ENCODE measurements at regions not wholly inside any gene's neighbourhood (a gene's known extent, or its start where the extent isn't known, plus 50 kb on each side); places are given as distances from the start of the nearest gene placed in this dataset.

DNA sequence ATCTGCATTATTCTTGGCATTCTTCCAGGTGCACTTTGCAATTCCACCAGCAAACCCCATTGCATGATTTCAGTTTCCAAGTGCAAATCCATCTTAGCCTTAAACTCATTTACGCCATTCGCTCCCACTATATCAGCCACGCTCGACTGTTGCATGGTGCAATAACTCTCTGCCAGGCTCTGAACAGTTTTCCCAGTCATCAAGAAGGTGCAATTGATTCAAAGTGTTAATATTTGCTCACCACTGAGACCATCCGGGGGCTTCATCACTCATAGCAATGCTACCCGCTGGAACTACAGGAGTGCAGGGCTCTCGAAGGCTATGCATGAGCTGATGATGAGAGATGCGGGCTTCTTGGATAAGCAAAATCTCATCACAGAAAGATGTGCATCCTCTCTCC lies 488.2 kb downstream of the OMA1 start:
- TF ChIP-seq, protein P1, sequence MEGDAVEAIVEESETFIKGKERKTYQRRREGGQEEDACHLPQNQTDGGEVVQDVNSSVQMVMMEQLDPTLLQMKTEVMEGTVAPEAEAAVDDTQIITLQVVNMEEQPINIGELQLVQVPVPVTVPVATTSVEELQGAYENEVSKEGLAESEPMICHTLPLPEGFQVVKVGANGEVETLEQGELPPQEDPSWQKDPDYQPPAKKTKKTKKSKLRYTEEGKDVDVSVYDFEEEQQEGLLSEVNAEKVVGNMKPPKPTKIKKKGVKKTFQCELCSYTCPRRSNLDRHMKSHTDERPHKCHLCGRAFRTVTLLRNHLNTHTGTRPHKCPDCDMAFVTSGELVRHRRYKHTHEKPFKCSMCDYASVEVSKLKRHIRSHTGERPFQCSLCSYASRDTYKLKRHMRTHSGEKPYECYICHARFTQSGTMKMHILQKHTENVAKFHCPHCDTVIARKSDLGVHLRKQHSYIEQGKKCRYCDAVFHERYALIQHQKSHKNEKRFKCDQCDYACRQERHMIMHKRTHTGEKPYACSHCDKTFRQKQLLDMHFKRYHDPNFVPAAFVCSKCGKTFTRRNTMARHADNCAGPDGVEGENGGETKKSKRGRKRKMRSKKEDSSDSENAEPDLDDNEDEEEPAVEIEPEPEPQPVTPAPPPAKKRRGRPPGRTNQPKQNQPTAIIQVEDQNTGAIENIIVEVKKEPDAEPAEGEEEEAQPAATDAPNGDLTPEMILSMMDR (IDR thresholded peaks at IDR 0.05; ENCODE audit: poor library complexity), result no peak
- no peak for TF ChIP-seq EZH2 (IDR thresholded peaks at IDR 0.05; ENCODE audit: borderline replicate concordance)
